GM10248 (cell line): ENCODE measurements at regions not wholly inside any gene's neighbourhood (a gene's known extent, or its start where the extent isn't known, plus 50 kb on each side); places are given as distances from the start of the nearest gene placed in this dataset.

Experiments
- CTCF ChIA-PET: fragments of 300-600 bp; sonication (Branson Sonifier 250); formaldehyde crosslinking; extraction: SDS; loops from one replicate; lab custom pipeline; 2021; ENCODE audit warnings: antibody characterized with exemption; lab: Yijun Ruan, JAX
- POLR2A ChIA-PET: fragments of 350-650 bp; sonication (Branson Sonifier 250); formaldehyde crosslinking; extraction: SDS; loops from one replicate; lab custom pipeline; 2020; ENCODE audit warnings: antibody characterized with exemption; lab: Yijun Ruan, JAX
- DNase-seq: peaks from one replicate; pipeline ENCODE4 v3.0.0; 2012; ENCODE audit errors: extremely low spot score
- TF ChIP-seq, protein P1 (sequence below): IDR thresholded peaks from 2 replicates; pipeline ENCODE4 v1.5.1; 2012; ENCODE audit warnings: mild to moderate bottlenecking, low read depth; ENCODE audit errors: extremely low read depth, missing control alignments, control extremely low read depth

DNA sequence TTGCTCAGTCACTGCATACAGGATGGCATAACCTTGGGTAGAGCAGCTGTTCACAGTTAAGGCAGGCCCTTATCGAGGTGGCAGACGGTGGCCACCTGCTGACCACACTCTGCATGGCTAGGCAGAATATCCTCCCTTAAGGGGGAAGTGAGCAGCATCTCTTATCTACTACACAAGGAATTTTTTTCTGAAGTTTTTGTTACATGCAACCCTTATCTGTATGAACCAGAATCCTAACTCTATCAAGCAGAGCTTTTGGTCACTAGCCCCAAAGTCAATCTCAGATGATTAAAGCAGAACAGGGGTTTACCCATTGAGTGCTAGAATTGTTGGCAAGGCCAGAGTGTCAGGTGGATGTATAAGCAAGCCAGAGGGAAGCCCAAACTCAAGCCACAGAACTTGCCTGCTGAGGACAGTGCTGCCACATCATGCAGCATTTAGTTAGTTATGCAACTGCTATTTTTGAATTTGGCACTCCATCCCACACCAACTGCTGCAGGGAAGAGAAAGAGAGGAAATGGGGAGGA, 192.8 kb downstream of the TBX5 start:
- ChIA-PET CTCF (no interaction called here), POLR2A (no interaction called here)
- TF ChIP-seq, protein P1, sequence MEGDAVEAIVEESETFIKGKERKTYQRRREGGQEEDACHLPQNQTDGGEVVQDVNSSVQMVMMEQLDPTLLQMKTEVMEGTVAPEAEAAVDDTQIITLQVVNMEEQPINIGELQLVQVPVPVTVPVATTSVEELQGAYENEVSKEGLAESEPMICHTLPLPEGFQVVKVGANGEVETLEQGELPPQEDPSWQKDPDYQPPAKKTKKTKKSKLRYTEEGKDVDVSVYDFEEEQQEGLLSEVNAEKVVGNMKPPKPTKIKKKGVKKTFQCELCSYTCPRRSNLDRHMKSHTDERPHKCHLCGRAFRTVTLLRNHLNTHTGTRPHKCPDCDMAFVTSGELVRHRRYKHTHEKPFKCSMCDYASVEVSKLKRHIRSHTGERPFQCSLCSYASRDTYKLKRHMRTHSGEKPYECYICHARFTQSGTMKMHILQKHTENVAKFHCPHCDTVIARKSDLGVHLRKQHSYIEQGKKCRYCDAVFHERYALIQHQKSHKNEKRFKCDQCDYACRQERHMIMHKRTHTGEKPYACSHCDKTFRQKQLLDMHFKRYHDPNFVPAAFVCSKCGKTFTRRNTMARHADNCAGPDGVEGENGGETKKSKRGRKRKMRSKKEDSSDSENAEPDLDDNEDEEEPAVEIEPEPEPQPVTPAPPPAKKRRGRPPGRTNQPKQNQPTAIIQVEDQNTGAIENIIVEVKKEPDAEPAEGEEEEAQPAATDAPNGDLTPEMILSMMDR: no peak
- no peak for DNase-seq

DNA sequence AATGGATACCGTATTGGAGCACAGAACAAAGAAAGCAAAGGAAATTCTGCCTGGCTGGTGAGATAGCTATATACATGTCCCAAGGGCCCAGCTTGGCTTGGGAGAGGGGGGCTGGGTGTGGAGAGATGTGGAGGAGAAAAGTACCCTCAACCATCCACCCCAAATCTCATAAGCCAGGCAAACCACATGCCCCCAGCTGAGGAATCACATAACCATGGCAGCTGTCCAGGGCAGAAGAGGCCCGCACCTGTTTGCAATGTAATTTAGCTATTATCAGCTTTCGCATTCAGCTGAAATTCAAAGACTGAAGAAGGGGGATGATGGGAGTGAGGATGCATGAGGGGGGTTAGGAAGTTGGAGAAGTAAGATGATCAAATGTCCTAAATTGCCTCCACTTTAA, 196.1 kb downstream of the TBX5 start:
- DNase-seq: no peak
- ChIA-PET POLR2A (no interaction called here), CTCF (interaction anchor here (1.1 kb wide), 1 partner anchor 18 kb away, joined by 3 read pairs; no protein-coding TSS in a partner anchor)
- TF ChIP-seq, protein P1: no peak

DNA sequence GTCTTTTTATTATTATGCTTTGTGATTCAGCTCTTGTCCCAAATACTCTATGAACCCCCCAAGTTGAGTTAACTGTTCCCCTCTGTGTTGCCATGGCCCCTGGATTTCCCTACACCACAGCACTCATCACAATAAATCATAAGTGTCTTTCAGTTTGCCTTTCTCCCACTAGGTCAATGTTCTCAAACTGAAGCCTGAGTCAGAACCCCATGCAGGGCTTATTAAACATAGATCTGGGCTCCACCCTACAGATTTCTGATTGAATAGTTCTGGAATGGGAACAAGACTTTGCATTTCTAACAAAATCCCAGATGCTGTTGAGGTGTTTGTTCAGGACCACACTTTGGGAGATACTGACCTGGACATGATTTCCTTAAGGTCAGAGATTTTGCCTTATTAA, 199.4 kb downstream of the TBX5 start:
- CTCF ChIA-PET: no interaction called here
- POLR2A ChIA-PET: no interaction called here
- TF ChIP-seq, protein P1: no peak
- DNase-seq: no peak

DNA sequence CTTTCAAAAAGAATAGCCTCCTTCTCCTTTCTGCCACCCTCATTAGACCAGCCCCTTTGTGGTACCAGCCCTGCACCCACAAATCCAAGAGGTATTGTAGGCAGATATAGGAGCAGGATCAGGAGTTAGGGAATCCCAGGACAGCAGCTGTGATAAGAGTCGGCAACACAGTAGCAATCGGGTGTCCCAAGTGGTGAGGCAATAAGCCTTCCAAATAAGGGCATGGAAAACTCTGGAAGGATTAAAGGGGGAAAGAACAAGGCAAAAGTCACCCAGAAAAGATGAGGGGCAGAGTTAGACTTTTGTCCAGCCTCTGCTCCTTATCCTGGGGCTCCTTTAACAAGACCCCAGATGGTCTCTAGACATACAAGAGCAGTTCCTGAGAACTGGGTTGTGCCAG, 204.2 kb downstream of the TBX5 start:
- POLR2A ChIA-PET: no interaction called here
- TF ChIP-seq, protein P1: no peak
- CTCF ChIA-PET: interaction anchor here (1.1 kb wide), 1 partner anchor 13 kb away, joined by 4 read pairs; no protein-coding TSS in a partner anchor

DNA sequence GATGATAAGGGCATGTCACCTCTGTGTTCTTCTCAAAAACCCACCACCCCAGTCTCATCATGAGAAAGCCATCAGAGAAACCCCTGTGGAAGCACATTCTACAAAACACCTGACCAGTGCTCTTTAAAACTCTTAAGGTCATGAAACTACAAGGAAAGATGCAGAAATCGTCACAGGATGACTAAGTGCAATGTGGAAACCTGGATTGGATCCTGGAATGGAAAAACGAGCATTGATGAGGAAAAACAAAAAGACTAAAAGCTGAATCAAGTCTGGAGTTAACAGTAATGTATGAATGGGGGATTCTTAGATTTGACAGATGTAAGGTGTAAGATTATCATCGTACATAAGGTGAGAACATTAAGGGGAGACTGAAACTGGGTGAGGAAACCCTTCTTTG, 211.0 kb downstream of the TBX5 start:
- TF ChIP-seq, protein P1: no peak
- ChIA-PET CTCF (no interaction called here), POLR2A (no interaction called here)
- no peak for DNase-seq

More for the DNA sequence above, 204.2 kb downstream of the TBX5 start:
- no peak for DNase-seq

DNA sequence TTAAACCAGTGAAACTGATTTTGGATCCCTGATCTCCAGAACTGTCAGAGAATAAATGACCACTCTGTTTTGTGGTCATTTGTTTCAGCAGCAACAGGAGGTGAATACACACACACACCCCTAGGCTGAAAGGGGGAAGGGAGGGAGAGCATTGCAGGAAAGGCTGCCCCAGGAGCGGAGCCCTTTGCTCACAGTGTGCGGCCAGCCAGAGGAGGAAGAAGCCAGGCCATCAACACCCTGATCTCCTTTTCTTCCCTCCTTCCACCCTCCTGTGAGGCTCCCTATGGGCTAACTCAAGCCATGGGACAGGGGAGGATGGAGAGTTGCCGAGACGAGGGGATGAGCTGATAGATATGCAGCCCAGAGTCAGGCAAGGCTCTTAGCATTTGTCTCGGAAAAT, 211.9 kb downstream of the TBX5 start:
- ChIA-PET CTCF (no interaction called here), POLR2A (no interaction called here)
- TF ChIP-seq, protein P1: no peak
- no peak for DNase-seq
